ENCODE measurements at regions not wholly inside any gene's neighbourhood (a gene's known extent, or its start where the extent isn't known, plus 50 kb on each side); places are given as distances from the start of the nearest gene placed in this dataset.
"Not testable (repeated sequence)": the region's sequence is repeated elsewhere in the genome, so short reads cannot be mapped to it uniquely, and the experiment has no call there.

DNA sequence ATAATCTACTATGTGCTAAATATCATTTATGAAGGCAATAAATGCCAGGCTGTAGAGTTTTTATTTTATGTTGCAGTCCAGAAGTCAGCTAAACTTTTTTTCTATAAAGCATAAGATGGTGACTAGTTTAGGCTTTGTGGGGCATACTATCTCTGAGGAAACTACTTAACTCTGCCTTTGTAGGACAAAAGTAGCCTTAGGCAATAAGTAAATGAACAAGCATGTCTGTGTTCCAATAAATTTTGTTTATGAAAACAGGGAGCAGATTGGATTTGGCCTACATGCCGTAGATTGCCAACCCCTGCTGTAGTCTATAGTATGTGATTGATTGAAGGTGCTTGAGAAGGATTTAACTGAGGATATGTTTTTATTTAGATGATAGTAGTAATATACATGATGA lies 502.5 kb upstream of the NAALADL2 start:
- H3K27me3 ChIP-seq (ENCODE audit: control insufficient read depth, insufficient read depth, low read length) = no peaks in the 10 kb centered on the region
- H3K36me3 ChIP-seq (ENCODE audit: control insufficient read depth, insufficient read depth, low read length) = no peaks in the 10 kb centered on the region
- H3K4me3 ChIP-seq (ENCODE audit: low read length) = no peak overlapping the region
- DNase-seq (ENCODE audit: low read depth, low spot score) = no peak
- H3K4me1 ChIP-seq (ENCODE audit: control insufficient read depth, insufficient read depth, low read length) = no peaks in the 10 kb centered on the region
- H3K9me3 ChIP-seq (ENCODE audit: control insufficient read depth, insufficient read depth, low read length) = no peaks in the 10 kb centered on the region; the same call in 1 of the 2 replicates
- no CpG with 5 or more reads among the region's 1 CpG for WGBS (ENCODE audit: insufficient coverage, insufficient read length)
- no peak overlapping the region for H3K27ac ChIP-seq (ENCODE audit: low read length)

DNA sequence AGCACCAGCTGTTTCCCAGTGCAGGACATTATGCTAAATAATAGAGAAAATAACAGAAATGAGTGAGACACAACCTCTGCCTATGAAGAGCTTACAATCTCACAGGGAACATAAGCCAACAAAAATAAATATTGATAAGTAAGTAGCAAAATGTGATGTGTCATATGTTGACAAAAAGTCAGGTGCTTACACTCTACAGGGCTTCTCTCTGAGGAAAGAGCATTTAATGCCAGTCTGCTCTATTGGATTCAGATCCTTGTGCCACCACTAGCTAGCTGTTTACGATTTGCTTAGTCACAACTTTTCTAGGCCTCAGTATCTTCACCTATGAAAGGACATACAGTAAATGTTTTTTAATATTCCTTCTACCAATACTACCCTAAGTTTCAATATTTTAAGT lies 500.9 kb upstream of the NAALADL2 start:
- H3K27ac ChIP-seq (ENCODE audit: low read length) = no peak overlapping the region
- no peaks in the 10 kb centered on the region for H3K27me3 ChIP-seq (ENCODE audit: control insufficient read depth, insufficient read depth, low read length)
- H3K9me3 ChIP-seq (ENCODE audit: control insufficient read depth, insufficient read depth, low read length) = no peaks in the 10 kb centered on the region
- WGBS (ENCODE audit: insufficient coverage, insufficient read length) = no CpG with 5 or more reads among the region's 1 CpG
- H3K4me3 ChIP-seq (ENCODE audit: low read length) = no peak overlapping the region
- no peaks in the 10 kb centered on the region for H3K36me3 ChIP-seq (ENCODE audit: control insufficient read depth, insufficient read depth, low read length)
- no peaks in the 10 kb centered on the region for H3K4me1 ChIP-seq (ENCODE audit: control insufficient read depth, insufficient read depth, low read length)
- no peak for DNase-seq (ENCODE audit: low read depth, low spot score)

DNA sequence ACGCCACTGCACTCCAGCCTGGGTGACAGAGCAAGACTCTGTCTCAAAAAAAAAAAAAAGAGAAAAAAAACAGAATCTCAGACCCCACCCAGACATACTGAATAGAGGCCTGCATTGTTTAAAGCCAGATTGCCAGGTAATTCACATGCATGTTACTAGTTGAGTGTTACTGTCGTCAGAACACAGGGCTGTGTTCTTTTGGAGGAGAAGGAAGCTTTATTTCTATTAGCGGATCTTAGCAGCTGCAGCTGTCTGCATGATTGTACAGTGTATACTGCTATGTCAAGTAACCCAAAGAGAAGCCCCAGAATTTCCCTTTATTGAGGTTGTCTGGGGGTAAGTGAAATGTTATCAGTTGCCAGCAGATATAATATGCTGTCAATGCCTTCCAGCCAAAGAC lies 496.6 kb upstream of the NAALADL2 start:
- Histone ChIP-seq H3K9me3 (ENCODE audit: control insufficient read depth, insufficient read depth, low read length) (no peaks in the 10 kb centered on the region), H3K4me1 (ENCODE audit: control insufficient read depth, insufficient read depth, low read length) (no peaks in the 10 kb centered on the region), H3K4me3 (ENCODE audit: low read length) (no peak overlapping the region), H3K36me3 (ENCODE audit: control insufficient read depth, insufficient read depth, low read length) (no peaks in the 10 kb centered on the region), H3K27me3 (ENCODE audit: control insufficient read depth, insufficient read depth, low read length) (no peaks in the 10 kb centered on the region), H3K27ac (ENCODE audit: low read length) (no peak overlapping the region)
- no CpG with 5 or more reads among the region's 3 CpGs for WGBS (ENCODE audit: insufficient coverage, insufficient read length)
- no peak for DNase-seq (ENCODE audit: low read depth, low spot score)

DNA sequence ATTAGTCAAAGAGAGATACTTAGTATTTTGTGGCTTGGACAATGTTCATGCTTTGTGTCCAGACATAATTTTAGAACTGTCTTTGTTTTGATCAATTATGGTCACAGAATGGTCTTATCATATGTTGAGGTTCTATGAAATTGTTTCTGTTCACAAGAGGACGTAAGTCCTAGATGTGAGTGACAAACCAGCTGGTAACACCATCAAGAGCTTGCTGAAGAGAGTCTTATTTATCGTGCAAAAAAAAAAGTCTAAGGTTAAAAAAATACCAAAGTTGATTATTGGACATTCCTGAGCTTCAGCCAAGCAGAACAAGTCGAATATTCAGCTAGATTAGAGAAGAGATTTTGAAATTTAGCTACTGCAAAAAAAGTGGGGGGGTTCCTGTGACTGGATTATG lies 495.9 kb upstream of the NAALADL2 start:
- Histone ChIP-seq H3K27ac (ENCODE audit: low read length) (no peak overlapping the region), H3K27me3 (ENCODE audit: control insufficient read depth, insufficient read depth, low read length) (no peaks in the 10 kb centered on the region), H3K9me3 (ENCODE audit: control insufficient read depth, insufficient read depth, low read length) (no peaks in the 10 kb centered on the region), H3K4me1 (ENCODE audit: control insufficient read depth, insufficient read depth, low read length) (no peaks in the 10 kb centered on the region), H3K4me3 (ENCODE audit: low read length) (no peak overlapping the region), H3K36me3 (ENCODE audit: control insufficient read depth, insufficient read depth, low read length) (no peaks in the 10 kb centered on the region)
- no peak for DNase-seq (ENCODE audit: low read depth, low spot score)
- no CpG with 5 or more reads among the region's 3 CpGs for WGBS (ENCODE audit: insufficient coverage, insufficient read length)

DNA sequence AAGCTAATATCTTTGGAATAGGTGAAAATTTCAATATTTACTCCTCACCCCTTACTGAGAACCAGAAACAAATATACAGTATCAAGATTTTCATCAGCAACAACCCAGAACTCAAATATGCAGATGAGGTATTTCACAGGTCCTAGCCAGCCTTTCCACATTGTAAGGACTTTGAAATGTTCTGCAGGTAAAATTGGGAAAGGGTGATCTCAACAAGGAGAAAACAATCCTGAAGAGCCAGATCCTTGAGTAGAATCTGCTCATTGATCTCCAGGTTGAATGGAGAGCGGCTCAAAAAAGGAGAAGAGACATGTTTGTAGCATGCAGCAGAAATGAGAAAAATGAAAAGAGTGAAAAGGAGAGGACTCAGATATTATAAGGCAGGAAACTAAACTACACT lies 493.3 kb upstream of the NAALADL2 start:
- no peak overlapping the region for H3K4me3 ChIP-seq (ENCODE audit: low read length)
- H3K27me3 ChIP-seq (ENCODE audit: control insufficient read depth, insufficient read depth, low read length) = no peaks in the 10 kb centered on the region
- no peaks in the 10 kb centered on the region for H3K9me3 ChIP-seq (ENCODE audit: control insufficient read depth, insufficient read depth, low read length)
- WGBS (ENCODE audit: insufficient coverage, insufficient read length) = no CpG with 5 or more reads among the region's 1 CpG
- no peak overlapping the region for H3K27ac ChIP-seq (ENCODE audit: low read length)
- no peak for DNase-seq (ENCODE audit: low read depth, low spot score)
- H3K4me1 ChIP-seq (ENCODE audit: control insufficient read depth, insufficient read depth, low read length) = no peaks in the 10 kb centered on the region
- H3K36me3 ChIP-seq (ENCODE audit: control insufficient read depth, insufficient read depth, low read length) = no peaks in the 10 kb centered on the region

DNA sequence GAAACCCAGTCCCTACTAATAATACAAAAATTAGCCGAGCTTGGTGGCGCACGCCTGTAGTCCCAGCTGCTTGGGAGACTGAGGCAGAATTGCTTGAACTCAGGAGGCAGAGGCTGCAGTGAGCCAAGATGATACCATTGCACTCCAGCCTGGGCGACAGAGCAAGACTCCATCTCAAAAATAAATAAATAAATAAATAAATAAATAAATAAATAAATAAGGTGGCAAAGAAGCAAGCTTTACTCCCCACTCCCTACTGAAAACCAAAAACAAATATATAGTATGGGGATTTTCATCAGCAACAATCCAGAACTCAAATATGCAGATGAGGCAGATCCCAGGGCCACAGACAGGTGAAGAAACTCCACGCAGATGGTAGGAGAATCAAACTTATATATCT lies 492.2 kb upstream of the NAALADL2 start:
- not testable (repeated sequence) for H3K4me1 ChIP-seq (ENCODE audit: control insufficient read depth, insufficient read depth, low read length); H3K36me3 ChIP-seq (ENCODE audit: control insufficient read depth, insufficient read depth, low read length); H3K27me3 ChIP-seq (ENCODE audit: control insufficient read depth, insufficient read depth, low read length); H3K27ac ChIP-seq (ENCODE audit: low read length); H3K9me3 ChIP-seq (ENCODE audit: control insufficient read depth, insufficient read depth, low read length); DNase-seq (ENCODE audit: low read depth, low spot score); H3K4me3 ChIP-seq (ENCODE audit: low read length)
- no CpG with 5 or more reads among the region's 5 CpGs for WGBS (ENCODE audit: insufficient coverage, insufficient read length)

DNA sequence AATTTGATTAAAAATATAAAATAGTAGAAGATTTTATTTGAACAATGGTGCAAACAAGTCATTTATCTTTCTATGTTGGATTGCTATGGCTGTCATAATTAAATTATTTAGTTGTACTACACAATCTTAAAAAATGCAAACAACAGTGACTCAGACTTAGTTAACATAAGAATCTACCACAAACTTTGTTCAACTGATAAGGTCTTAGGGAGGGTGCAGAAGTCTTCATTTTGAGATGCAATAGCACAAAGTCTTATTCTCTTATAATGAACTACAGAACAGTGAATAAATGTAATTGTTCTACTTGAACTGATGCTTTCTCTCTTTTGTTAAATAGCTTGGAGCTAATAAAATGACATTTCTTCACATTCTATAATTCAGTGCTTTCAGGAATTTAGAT lies 482.8 kb upstream of the NAALADL2 start:
- no peak overlapping the region for H3K27ac ChIP-seq (ENCODE audit: low read length)
- no peaks in the 10 kb centered on the region for H3K36me3 ChIP-seq (ENCODE audit: control insufficient read depth, insufficient read depth, low read length)
- no peaks in the 10 kb centered on the region for H3K4me1 ChIP-seq (ENCODE audit: control insufficient read depth, insufficient read depth, low read length)
- H3K9me3 ChIP-seq (ENCODE audit: control insufficient read depth, insufficient read depth, low read length) = no peaks in the 10 kb centered on the region
- H3K4me3 ChIP-seq (ENCODE audit: low read length) = no peak overlapping the region
- no peaks in the 10 kb centered on the region for H3K27me3 ChIP-seq (ENCODE audit: control insufficient read depth, insufficient read depth, low read length)
- DNase-seq (ENCODE audit: low read depth, low spot score) = no peak

DNA sequence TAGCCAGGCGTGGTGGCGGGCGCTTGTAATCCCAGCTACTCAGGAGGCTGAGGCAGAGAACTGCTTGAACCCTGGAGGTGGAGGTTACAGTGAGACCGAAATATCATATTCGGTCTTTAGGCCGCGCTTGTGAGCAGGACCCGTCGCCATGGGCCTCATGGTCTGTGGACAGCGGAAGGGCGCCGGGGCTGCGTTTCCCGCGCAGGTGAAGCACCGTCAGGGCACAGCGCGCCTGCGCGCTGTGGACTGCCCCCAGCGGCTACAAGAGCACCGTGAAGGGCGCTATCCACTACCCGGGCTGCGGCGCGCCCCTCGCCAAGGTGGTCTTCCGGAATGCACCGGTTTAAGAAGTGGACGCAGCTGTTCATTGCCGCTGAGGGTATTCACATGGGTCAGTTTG lies 482.0 kb upstream of the NAALADL2 start:
- no peaks in the 10 kb centered on the region for H3K9me3 ChIP-seq (ENCODE audit: control insufficient read depth, insufficient read depth, low read length)
- whole genome bisulfite sequencing (ENCODE audit: insufficient coverage, insufficient read length) = no CpG with 5 or more reads among the region's 32 CpGs
- no peaks in the 10 kb centered on the region for H3K27me3 ChIP-seq (ENCODE audit: control insufficient read depth, insufficient read depth, low read length)
- H3K27ac ChIP-seq (ENCODE audit: low read length) = no peak overlapping the region
- no peak for DNase-seq (ENCODE audit: low read depth, low spot score)
- H3K4me3 ChIP-seq (ENCODE audit: low read length) = no peak overlapping the region
- H3K4me1 ChIP-seq (ENCODE audit: control insufficient read depth, insufficient read depth, low read length) = no peaks in the 10 kb centered on the region
- H3K36me3 ChIP-seq (ENCODE audit: control insufficient read depth, insufficient read depth, low read length) = no peaks in the 10 kb centered on the region

DNA sequence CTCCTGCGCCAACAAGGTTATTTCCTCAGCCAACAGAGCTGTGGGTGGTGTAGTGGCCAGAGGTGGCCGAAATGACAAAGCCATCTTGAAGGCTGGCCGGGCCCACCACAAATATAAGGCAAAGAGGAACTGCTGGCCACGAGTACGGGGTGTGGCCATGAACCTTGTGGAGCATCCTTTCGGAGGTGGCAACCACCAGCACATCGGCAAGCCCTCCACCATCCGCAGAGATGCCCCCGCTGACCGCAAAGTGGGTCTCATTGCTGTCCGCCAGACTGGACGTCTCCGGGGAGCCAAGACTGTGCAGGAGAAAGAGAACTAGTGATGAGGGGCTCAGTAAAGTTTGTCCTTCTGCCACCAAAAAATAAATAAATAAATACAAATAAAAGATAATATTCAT lies 481.4 kb upstream of the NAALADL2 start:
- H3K36me3 ChIP-seq (ENCODE audit: control insufficient read depth, insufficient read depth, low read length) = no peaks in the 10 kb centered on the region
- DNase-seq (ENCODE audit: low read depth, low spot score) = no peak
- H3K9me3 ChIP-seq (ENCODE audit: control insufficient read depth, insufficient read depth, low read length) = no peaks in the 10 kb centered on the region
- H3K27ac ChIP-seq (ENCODE audit: low read length) = no peak overlapping the region
- no CpG with 5 or more reads among the region's 13 CpGs for WGBS (ENCODE audit: insufficient coverage, insufficient read length)
- H3K27me3 ChIP-seq (ENCODE audit: control insufficient read depth, insufficient read depth, low read length) = no peaks in the 10 kb centered on the region
- no peak overlapping the region for H3K4me3 ChIP-seq (ENCODE audit: low read length)
- H3K4me1 ChIP-seq (ENCODE audit: control insufficient read depth, insufficient read depth, low read length) = no peaks in the 10 kb centered on the region

DNA sequence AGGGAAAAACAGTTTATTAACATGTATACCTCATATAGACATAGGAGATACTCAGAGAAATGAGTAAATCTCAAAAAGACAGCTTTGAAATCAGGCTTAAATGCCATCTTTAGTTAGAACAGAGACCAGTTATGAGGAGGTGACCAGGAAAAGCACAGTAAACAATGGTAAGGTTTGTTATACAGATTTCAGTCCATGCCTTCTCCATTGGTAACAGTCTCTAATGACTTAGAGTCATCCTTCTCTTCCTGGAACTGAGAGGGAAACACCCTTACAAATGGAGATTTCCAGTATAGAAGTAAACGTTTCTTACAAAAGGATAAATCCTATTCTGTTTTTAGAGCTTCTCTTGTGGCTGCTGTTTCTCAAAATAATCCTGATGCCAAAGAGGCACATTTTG lies 476.3 kb upstream of the NAALADL2 start:
- Histone ChIP-seq H3K27me3 (ENCODE audit: control insufficient read depth, insufficient read depth, low read length) (no peaks in the 10 kb centered on the region), H3K4me3 (ENCODE audit: low read length) (no peak overlapping the region), H3K27ac (ENCODE audit: low read length) (no peak overlapping the region), H3K36me3 (ENCODE audit: control insufficient read depth, insufficient read depth, low read length) (no peaks in the 10 kb centered on the region), H3K4me1 (ENCODE audit: control insufficient read depth, insufficient read depth, low read length) (no peaks in the 10 kb centered on the region), H3K9me3 (ENCODE audit: control insufficient read depth, insufficient read depth, low read length) (no peaks in the 10 kb centered on the region)
- WGBS (ENCODE audit: insufficient coverage, insufficient read length) = no CpG with 5 or more reads among the region's 1 CpG
- DNase-seq (ENCODE audit: low read depth, low spot score) = no peak

DNA sequence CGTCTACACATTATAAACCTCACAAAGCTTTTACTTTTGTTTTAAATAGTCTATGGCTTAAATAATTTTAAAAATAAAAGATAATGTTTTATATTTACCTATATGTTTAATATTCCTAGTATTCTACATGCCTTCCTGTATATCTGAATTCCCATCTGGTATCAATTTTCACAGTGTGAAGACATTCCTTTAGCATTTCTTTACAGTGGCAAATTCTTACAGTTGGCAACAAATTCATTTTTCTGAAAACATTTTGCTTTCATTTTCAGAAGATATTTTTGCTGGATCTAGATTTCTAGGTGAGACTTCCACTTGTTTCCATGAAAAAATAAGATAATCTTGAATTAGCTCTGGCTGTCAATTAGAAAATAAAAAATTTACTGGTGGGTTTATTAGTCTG lies 471.4 kb upstream of the NAALADL2 start:
- WGBS (ENCODE audit: insufficient coverage, insufficient read length) = no CpG with 5 or more reads among the region's 1 CpG
- Histone ChIP-seq H3K36me3 (ENCODE audit: control insufficient read depth, insufficient read depth, low read length) (no peaks in the 10 kb centered on the region), H3K27me3 (ENCODE audit: control insufficient read depth, insufficient read depth, low read length) (no peaks in the 10 kb centered on the region), H3K4me1 (ENCODE audit: control insufficient read depth, insufficient read depth, low read length) (no peaks in the 10 kb centered on the region), H3K27ac (ENCODE audit: low read length) (no peak overlapping the region), H3K9me3 (ENCODE audit: control insufficient read depth, insufficient read depth, low read length) (no peaks in the 10 kb centered on the region; the same call in 1 of the 2 replicates), H3K4me3 (ENCODE audit: low read length) (no peak overlapping the region)
- DNase-seq (ENCODE audit: low read depth, low spot score) = no peak
